ENCODE measurements at regions not wholly inside any gene's neighbourhood (a gene's known extent, or its start where the extent isn't known, plus 50 kb on each side); places are given as distances from the start of the nearest gene placed in this dataset.
A peak's percentile ranks its signal among the peaks of the same experiment; 100 is the strongest.

GRCh38 chr7:131225619-131226513, 101.8 kb upstream of the MKLN1 start:
- no peak for TF ChIP-seq CTCF (conservative IDR thresholded peaks at IDR 0.05; ENCODE audit: low read depth, low read length)

GRCh38 chr7:131226514-131226865, 101.2 kb upstream of the MKLN1 start:
- H3K4me3 ChIP-seq (ENCODE audit: low read depth, low read length): no peak overlapping the region
- no peak for TF ChIP-seq CTCF (conservative IDR thresholded peaks at IDR 0.05; ENCODE audit: low read depth, low read length)
- no peak for DNase-seq (ENCODE audit: low read depth)

More at GRCh38 chr7:131225619-131226513, 101.8 kb upstream of the MKLN1 start:
- no peak overlapping the region for H3K4me3 ChIP-seq (ENCODE audit: low read depth, low read length)
- DNase-seq (ENCODE audit: low read depth): peak; percentile 47

- peak overlapping the region; percentile 14 for H3K4me3 ChIP-seq (ENCODE audit: low read depth, low read length)
- no peak for TF ChIP-seq CTCF (conservative IDR thresholded peaks at IDR 0.05; ENCODE audit: low read depth, low read length)
- DNase-seq (ENCODE audit: low read depth): peak; percentile 80
Measured at GRCh38 chr7:131231381-131232220, 96.1 kb upstream of the MKLN1 start.

- no peak for DNase-seq (ENCODE audit: low read depth)
Measured at GRCh38 chr7:131232768-131233167, 94.9 kb upstream of the MKLN1 start.

GRCh38 chr7:131233193-131233592, 94.5 kb upstream of the MKLN1 start:
- H3K4me3 ChIP-seq (ENCODE audit: low read depth, low read length): no peak overlapping the region
- DNase-seq (ENCODE audit: low read depth): no peak
- no peak for TF ChIP-seq CTCF (conservative IDR thresholded peaks at IDR 0.05; ENCODE audit: low read depth, low read length)

More at GRCh38 chr7:131232768-131233167, 94.9 kb upstream of the MKLN1 start:
- TF ChIP-seq CTCF (conservative IDR thresholded peaks at IDR 0.05; ENCODE audit: low read depth, low read length): no peak
- no peak overlapping the region for H3K4me3 ChIP-seq (ENCODE audit: low read depth, low read length)

- H3K4me3 ChIP-seq (ENCODE audit: low read depth, low read length): peak overlapping the region; percentile 9
- no peak for TF ChIP-seq CTCF (conservative IDR thresholded peaks at IDR 0.05; ENCODE audit: low read depth, low read length)
- peak; percentile 54 for DNase-seq (ENCODE audit: low read depth)
Measured at GRCh38 chr7:131234719-131235488, 92.8 kb upstream of the MKLN1 start.
